HEK293T (cell line): ENCODE measurements at regions not wholly inside any gene's neighbourhood (a gene's known extent, or its start where the extent isn't known, plus 50 kb on each side); places are given as distances from the start of the nearest gene placed in this dataset.

Experiments used
- CTCF ChIA-PET: fragments of 350-600 bp; formaldehyde crosslinking; extraction: SDS; loops from one replicate; lab custom pipeline; 2021; ENCODE audit warnings: antibody characterized with exemption, inconsistent platforms; lab: Yijun Ruan, JAX
- POLR2A ChIA-PET: fragments of 350-600 bp; formaldehyde crosslinking; extraction: SDS; loops from one replicate; lab custom pipeline; 2020; ENCODE audit warnings: antibody characterized with exemption, inconsistent platforms; lab: Yijun Ruan, JAX
- DNase-seq: peaks from one replicate; pipeline ENCODE4 v3.0.0; 2012; ENCODE audit warnings: mixed read lengths; ENCODE audit errors: extremely low spot score
- ARNT ChIP-seq: fragments of 450-650 bp; IDR thresholded peaks from 2 replicates; pipeline ENCODE4 v1.6.1; 2017; ENCODE audit warnings: mild to moderate bottlenecking
- BHLHE40 ChIP-seq: fragments of 450-650 bp; IDR thresholded peaks from 2 replicates; pipeline ENCODE4 v1.6.1; 2016; ENCODE audit warnings: mild to moderate bottlenecking, moderate library complexity, borderline replicate concordance
- CTBP1 ChIP-seq: fragments of 450-650 bp; IDR thresholded peaks from 2 replicates; pipeline ENCODE4 v1.6.1; 2016; ENCODE audit warnings: borderline replicate concordance
- ELF4 ChIP-seq: fragments of 450-650 bp; IDR thresholded peaks from 2 replicates; pipeline ENCODE4 v1.6.1; 2017; ENCODE audit warnings: antibody characterized with exemption
- FOXA1 ChIP-seq: fragments of 450-650 bp; IDR thresholded peaks from 2 replicates; pipeline ENCODE4 v1.6.1; 2016; ENCODE audit warnings: mild to moderate bottlenecking
- FOXK2 ChIP-seq: fragments of 450-650 bp; IDR thresholded peaks from 2 replicates; pipeline ENCODE4 v1.6.1; 2016; ENCODE audit warnings: mild to moderate bottlenecking
- FOXM1 ChIP-seq: fragments of 450-650 bp; IDR thresholded peaks from 2 replicates; pipeline ENCODE4 v1.6.1; 2017; ENCODE audit warnings: mild to moderate bottlenecking, borderline replicate concordance
- HDGF ChIP-seq: fragments of 450-650 bp; IDR thresholded peaks from 2 replicates; pipeline ENCODE4 v1.6.1; 2017; ENCODE audit warnings: antibody characterized with exemption, borderline replicate concordance
- L3MBTL2 ChIP-seq: fragments of 450-650 bp; conservative IDR thresholded peaks from 2 replicates; pipeline ENCODE4 v1.6.1; 2016; ENCODE audit warnings: mild to moderate bottlenecking
- LEF1 ChIP-seq: fragments of 450-650 bp; IDR thresholded peaks from 2 replicates; pipeline ENCODE4 v1.6.1; 2017; ENCODE audit warnings: mild to moderate bottlenecking, borderline replicate concordance
- NFRKB ChIP-seq: fragments of 450-650 bp; IDR thresholded peaks from 2 replicates; pipeline ENCODE4 v1.6.1; 2016; ENCODE audit warnings: mild to moderate bottlenecking, moderate library complexity
- SP1 ChIP-seq: fragments of 450-650 bp; IDR thresholded peaks from 2 replicates; pipeline ENCODE4 v1.6.1; 2017
- SUZ12 ChIP-seq: fragments of 450-650 bp; IDR thresholded peaks from 2 replicates; pipeline ENCODE4 v1.6.1; 2016; ENCODE audit warnings: mild to moderate bottlenecking
- TARDBP ChIP-seq: fragments of 450-650 bp; IDR thresholded peaks from 2 replicates; pipeline ENCODE4 v1.6.1; 2016
- ZNF384 ChIP-seq: fragments of 450-650 bp; IDR thresholded peaks from 2 replicates; pipeline ENCODE4 v1.6.1; 2016
- TF ChIP-seq, protein P1 (sequence below): fragments of 450-650 bp; IDR thresholded peaks from 2 replicates; pipeline ENCODE4 v1.6.1; 2016

DNA sequence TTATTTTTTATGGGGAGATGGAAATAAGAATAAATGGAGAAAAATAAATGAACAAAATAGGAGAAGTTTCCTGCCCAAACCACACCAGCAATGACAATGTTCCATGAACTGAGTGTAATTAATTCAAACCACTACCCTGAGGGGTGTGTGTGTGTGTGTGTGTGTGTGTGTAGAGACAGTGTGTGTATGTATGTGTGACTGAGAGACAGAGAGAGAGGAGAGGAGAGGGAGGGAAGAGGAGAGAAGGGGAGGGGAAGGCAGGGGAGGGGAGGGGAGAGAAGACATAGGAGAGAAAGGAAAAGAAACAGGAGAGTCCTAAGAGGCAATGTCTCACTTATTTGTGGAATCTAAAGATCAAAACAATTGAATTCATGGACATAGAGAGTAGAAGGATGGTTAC lies 65.0 kb upstream of the POU2AF1 start:
- TF ChIP-seq SUZ12 (no peak), SP1 (no peak), L3MBTL2 (no peak)
- TF ChIP-seq, protein P1, sequence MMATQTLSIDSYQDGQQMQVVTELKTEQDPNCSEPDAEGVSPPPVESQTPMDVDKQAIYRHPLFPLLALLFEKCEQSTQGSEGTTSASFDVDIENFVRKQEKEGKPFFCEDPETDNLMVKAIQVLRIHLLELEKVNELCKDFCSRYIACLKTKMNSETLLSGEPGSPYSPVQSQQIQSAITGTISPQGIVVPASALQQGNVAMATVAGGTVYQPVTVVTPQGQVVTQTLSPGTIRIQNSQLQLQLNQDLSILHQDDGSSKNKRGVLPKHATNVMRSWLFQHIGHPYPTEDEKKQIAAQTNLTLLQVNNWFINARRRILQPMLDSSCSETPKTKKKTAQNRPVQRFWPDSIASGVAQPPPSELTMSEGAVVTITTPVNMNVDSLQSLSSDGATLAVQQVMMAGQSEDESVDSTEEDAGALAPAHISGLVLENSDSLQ = no peak
- no peak for DNase-seq
- CTCF ChIA-PET = no interaction called here
- POLR2A ChIA-PET = no interaction called here

DNA sequence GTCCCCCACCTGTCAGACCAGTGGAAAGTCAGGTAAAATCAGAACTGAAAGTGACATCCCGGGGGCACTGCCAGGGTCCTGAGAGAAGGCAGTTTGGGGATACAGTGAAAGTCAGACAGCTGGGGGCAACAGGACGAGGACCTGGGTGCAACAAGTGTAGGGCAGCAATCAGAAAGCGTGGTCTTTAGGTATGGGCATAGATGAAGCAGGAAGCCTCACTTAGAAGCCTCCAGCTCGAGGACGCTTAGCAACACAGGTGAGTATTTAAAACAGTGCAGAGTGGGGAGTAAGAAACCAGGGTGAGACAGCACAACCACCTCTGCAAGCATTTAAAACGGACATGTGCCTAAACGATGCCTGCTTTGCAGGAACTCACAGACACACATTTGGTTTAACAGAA lies 64.6 kb upstream of the POU2AF1 start:
- no peak for DNase-seq
- ChIA-PET POLR2A (no interaction called here), CTCF (no interaction called here)
- TF ChIP-seq, protein P1 = no peak
- TF ChIP-seq HDGF (no peak), SUZ12 (no peak), ELF4 (no peak), FOXA1 (no peak), SP1 (no peak), ARNT (no peak), LEF1 (no peak), NFRKB (no peak), FOXM1 (no peak), BHLHE40 (no peak), ZNF384 (no peak)

DNA sequence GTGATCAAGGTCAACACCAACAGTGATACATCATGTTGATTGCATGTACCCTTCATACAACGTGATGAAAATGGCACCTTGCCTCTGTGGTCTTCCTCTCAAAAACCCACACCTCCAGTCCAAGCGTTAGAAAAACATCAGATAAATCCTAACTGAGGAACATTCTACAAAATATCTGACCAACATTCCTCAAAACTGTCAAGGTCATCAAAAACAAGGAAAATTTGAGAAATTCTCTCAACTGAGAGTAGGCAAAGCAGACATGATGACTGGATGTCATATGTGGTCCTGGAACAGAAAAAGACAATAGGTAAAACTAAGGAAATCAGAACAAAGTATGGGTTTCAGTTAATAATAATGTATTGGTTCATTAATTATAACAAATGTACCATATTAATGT lies 64.0 kb upstream of the POU2AF1 start:
- ChIA-PET CTCF (no interaction called here), POLR2A (no interaction called here)
- no peak for TF ChIP-seq ARNT
- no peak for TF ChIP-seq CTBP1
- DNase-seq = no peak

DNA sequence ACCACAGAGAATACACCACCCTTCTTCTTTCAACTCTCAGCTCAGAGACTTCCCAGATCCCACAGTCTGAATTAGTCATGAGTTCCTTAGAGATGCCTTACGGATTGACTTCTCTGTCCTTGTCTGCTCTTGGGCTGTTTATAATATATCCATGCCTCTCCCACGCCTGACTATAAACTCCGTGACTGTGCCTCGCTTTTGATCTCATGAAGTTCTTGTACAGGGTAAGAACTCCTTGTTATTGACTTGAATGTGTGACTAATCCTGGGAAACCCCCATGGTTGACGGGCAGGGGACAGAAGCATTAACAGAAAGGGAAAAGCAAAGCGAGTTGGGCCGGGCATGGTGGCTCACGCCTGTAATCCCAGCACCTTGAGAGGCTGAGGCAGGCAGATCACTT lies 62.4 kb upstream of the POU2AF1 start:
- ChIA-PET CTCF (interaction anchor here (1.4 kb wide), 1 partner anchor 13 kb away, joined by 3 read pairs; no protein-coding TSS in a partner anchor), POLR2A (no interaction called here)
- no peak for TF ChIP-seq TARDBP
- TF ChIP-seq FOXM1 = no peak
- no peak for TF ChIP-seq BHLHE40
- no peak for DNase-seq

DNA sequence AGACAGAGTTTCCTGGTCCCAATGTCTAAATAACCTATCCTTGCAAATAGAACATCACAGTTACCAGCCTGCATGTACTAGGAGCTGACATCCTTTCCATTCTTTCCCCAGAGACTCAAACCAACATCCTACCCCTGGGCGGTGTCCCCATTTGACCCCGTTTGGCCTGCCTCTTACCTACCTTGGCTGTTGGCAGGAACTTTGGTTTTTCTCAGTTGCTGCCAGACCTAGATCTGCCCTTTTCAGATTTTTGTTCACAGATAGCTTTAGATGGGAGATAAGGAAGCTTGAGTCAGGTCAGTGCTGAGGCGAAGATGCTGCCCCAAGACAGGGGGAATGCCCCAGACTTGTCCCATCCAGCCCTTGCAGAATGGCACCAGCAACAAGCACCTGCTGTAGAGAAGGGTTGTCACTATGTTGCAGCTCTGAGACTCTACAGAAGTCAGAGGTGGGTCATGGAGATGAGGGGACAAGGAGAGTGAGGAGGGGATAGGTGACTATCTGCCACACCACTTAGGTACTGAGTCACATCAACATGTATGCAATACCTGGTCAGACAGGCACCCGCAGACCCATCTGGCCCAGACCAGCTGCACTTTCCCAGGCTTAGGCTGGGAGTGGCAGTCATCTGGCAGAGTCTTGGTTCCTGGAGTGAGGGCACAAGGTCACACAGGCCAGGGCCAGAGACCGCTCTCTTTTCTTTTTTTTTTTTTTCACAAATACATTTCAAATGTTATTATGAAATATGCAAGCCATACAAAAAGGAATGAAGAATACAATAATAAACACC lies 61.5 kb upstream of the POU2AF1 start:
- ChIA-PET CTCF (interaction anchor here (1.4 kb wide), 1 partner anchor 12 kb away, joined by 3 read pairs; no protein-coding TSS in a partner anchor), POLR2A (no interaction called here)
- no peak for DNase-seq
- TF ChIP-seq ZNF384 = no peak
- TF ChIP-seq ELF4 = no peak
- no peak for TF ChIP-seq FOXK2
- TF ChIP-seq LEF1 = no peak
- no peak for TF ChIP-seq BHLHE40
- TF ChIP-seq SP1 = no peak
- TF ChIP-seq CTBP1 = no peak
- no peak for TF ChIP-seq HDGF
- TF ChIP-seq L3MBTL2 = no peak

DNA sequence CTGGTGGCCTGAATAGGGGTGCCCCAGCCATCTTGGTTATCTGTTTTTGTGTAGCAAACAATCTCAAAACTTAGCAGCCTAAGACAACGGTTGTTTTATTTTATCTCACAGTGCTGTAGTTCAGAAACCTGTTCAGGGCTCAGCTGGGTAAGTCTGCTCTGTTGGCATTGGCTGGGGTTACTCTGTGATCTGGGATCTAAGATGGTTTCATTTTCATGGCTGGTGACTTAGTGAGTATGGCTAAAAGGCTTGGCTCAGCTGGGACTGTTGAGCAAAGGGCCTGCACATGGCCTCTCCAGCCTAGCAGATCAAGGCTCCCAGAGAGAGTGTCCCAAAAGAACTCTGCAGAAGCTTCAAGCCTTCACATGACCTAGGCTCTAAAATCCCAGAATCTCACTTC lies 60.8 kb upstream of the POU2AF1 start:
- ChIA-PET CTCF (interaction anchor here (1.0 to 1.4 kb wide), 2 partner anchors 11 kb away, joined by 3 to 4 read pairs; no protein-coding TSS in a partner anchor), POLR2A (no interaction called here)
- DNase-seq = no peak
- TF ChIP-seq LEF1 = no peak

DNA sequence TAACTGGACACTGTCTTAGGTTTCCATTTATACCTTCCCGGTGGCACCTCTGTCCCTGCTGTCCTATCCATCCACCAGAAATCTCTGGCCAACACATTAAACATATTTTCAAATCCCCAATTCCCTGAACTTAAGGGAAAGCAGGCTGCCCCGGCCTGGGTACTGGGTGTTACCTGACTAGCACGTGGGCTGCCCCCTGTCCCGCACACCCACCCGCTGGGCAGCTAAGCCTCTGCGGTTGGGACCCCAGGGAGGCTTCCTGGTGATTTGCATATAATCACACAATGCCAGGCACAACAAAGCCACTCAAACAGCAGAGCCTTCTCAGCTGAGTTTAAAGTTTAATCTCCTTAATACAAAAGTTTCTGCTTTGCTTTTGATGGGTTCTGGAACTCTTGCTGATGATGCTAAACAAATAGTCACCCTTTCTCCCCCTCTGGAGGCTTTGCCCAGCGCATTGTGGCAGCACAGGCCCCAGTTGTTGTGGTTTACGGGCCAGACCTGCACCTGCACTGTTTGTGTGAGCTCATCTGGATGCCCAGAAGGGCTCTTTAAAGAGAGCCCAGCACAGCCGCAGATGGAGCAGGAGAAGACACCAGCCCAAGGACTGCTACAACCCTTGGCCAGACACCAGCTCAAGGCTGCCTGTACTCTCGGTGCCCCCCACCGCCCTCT lies 59.9 kb upstream of the POU2AF1 start:
- TF ChIP-seq SUZ12 = no peak
- no peak for TF ChIP-seq TARDBP
- no peak for TF ChIP-seq HDGF
- no peak for TF ChIP-seq FOXK2
- TF ChIP-seq, protein P1 = no peak
- no peak for TF ChIP-seq ARNT
- no peak for TF ChIP-seq SP1
- TF ChIP-seq BHLHE40 = no peak
- no peak for TF ChIP-seq NFRKB
- TF ChIP-seq LEF1 = no peak
- no peak for TF ChIP-seq FOXM1
- TF ChIP-seq L3MBTL2 = no peak
- TF ChIP-seq FOXA1 = no peak
- no peak for TF ChIP-seq ZNF384
- TF ChIP-seq ELF4 = no peak
- no peak for TF ChIP-seq CTBP1
- POLR2A ChIA-PET = no interaction called here
- CTCF ChIA-PET = interaction anchor here (0.7 to 1.4 kb wide), 4 partner anchors 10 to 328 kb away, joined by 3 to 4 read pairs (median 4); no protein-coding TSS in a partner anchor
- DNase-seq = no peak
